Gastrocnemius medialis (tissue), 4 donors: ENCODE measurements at regions not wholly inside any gene's neighbourhood (a gene's known extent, or its start where the extent isn't known, plus 50 kb on each side); places are given as distances from the start of the nearest gene placed in this dataset.

Source experiments
- ATAC-seq, 2 donors: fragments of 150-250 bp; one replicate each; pipeline ENCODE4 v1.9.1; 2016
- DNase-seq, 2 donors: peaks; one replicate each; pipeline ENCODE4 v3.0.0-alpha.2; 2019
- H3K27ac ChIP-seq, 4 donors: fragments of 200-600 bp; sonication (generic); 1 replicate in 1 of 4; 2 replicates in 3 of 4; pipeline ENCODE4 v1.5.1; 2016 to 2018; ENCODE audit warnings: mild to moderate bottlenecking in 2 of 4, moderate library complexity in 1 of 4
- H3K27me3 ChIP-seq, 3 donors: fragments of 200-600 bp; sonication (generic) in 2 of 3; 1 replicate in 1 of 3; 2 replicates in 2 of 3; pipeline versions ENCODE4 v1.5.1 to v1.6.0; 2016 to 2019; ENCODE audit warnings: mild to moderate bottlenecking in 1 of 3, moderate library complexity in 1 of 3
- H3K36me3 ChIP-seq, 2 donors: fragments of 200-600 bp; sonication (generic) in 1 of 2; one replicate each; pipeline ENCODE4 v1.5.1; 2017 to 2018
- H3K4me1 ChIP-seq, 2 donors: fragments of 200-600 bp; sonication (generic) in 1 of 2; one replicate each; pipeline ENCODE4 v1.5.1; 2016 to 2017; ENCODE audit warnings: mild to moderate bottlenecking in 2 of 2
- H3K4me3 ChIP-seq, 4 donors: fragments of 200-600 bp; sonication (generic) in 3 of 4; 1 replicate in 1 of 4; 2 replicates in 3 of 4; pipeline ENCODE4 v1.5.1; 2016 to 2019; ENCODE audit warnings: mild to moderate bottlenecking in 2 of 4
- H3K9me3 ChIP-seq, 3 donors: fragments of 200-600 bp; sonication (generic) in 2 of 3; 1 replicate in 1 of 3; 2 replicates in 2 of 3; pipeline ENCODE4 v1.5.1; 2016 to 2019
- POLR2A ChIP-seq, 2 donors: fragments of 450-650 bp; IDR thresholded peaks; one replicate each; pipeline ENCODE4 v1.6.1; 2017; ENCODE audit warnings: antibody characterized with exemption in 2 of 2, mild to moderate bottlenecking in 2 of 2, moderate library complexity in 2 of 2
- in situ Hi-C, 4 donors: fragments of 200-750 bp; cut with MboI; loops; one replicate each; pipeline versions ENCODE4 v1.15.0 to v1.8.0; 2017; ENCODE audit warnings: low sequenced_read_pairs in 4 of 4
- intact Hi-C: fragments of 100-400 bp; cut with DNase I; formaldehyde crosslinking; loops from one replicate; pipeline ENCODE4 v1.15.1; 2023; ENCODE audit warnings: low total_unique reads
- TF ChIP-seq, protein P1 (sequence below), 5 experiments: fragments of 450-650 bp in 3 of 5; fragments of 200-600 bp in 2 of 5; sonication (generic) in 2 of 5; IDR thresholded peaks in 4 of 5; conservative IDR thresholded peaks in 1 of 5; 1 replicate in 4 of 5; 2 replicates in 1 of 5; pipeline ENCODE4 v1.5.1; 2016 to 2019; ENCODE audit warnings: antibody characterized with exemption in 5 of 5, mild to moderate bottlenecking in 3 of 5, moderate library complexity in 3 of 5

DNA sequence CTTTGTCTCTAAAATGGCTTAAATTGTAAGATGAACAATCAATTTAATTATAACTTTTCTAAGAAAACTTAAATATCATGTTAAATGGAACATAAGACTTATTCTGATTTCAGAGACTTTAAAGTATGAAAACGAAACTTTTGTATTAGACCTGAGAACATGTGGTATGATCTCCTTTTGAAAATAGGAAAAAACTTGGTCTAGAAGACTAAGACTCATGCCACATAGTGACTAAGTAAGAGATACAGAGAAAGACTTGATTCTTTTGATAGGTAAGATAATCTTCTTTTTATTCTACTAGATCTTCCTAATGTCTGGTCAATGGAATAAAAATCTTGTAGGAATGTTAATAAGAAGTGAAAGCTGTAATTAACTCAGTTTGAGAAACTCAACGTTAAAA, 326.3 kb upstream of the GRIA3 start:
- Histone ChIP-seq H3K27ac (no peak overlapping the region), H3K4me1 (no peaks in the 10 kb centered on the region), H3K27me3 (no peaks in the 10 kb centered on the region), H3K9me3 (no peaks in the 10 kb centered on the region), H3K36me3 (no peaks in the 10 kb centered on the region), H3K4me3 (no peak overlapping the region)
- intact Hi-C loops, result no loop called here
- no peak for ATAC-seq
- TF ChIP-seq, protein P1, sequence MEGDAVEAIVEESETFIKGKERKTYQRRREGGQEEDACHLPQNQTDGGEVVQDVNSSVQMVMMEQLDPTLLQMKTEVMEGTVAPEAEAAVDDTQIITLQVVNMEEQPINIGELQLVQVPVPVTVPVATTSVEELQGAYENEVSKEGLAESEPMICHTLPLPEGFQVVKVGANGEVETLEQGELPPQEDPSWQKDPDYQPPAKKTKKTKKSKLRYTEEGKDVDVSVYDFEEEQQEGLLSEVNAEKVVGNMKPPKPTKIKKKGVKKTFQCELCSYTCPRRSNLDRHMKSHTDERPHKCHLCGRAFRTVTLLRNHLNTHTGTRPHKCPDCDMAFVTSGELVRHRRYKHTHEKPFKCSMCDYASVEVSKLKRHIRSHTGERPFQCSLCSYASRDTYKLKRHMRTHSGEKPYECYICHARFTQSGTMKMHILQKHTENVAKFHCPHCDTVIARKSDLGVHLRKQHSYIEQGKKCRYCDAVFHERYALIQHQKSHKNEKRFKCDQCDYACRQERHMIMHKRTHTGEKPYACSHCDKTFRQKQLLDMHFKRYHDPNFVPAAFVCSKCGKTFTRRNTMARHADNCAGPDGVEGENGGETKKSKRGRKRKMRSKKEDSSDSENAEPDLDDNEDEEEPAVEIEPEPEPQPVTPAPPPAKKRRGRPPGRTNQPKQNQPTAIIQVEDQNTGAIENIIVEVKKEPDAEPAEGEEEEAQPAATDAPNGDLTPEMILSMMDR (IDR thresholded peaks at IDR 0.05 in 4 of 5, conservative IDR thresholded peaks at IDR 0.05 in 1 of 5), result no peak
- no peak for TF ChIP-seq POLR2A (IDR thresholded peaks at IDR 0.05)
- in situ Hi-C loops, result no loop called here
- no peak for DNase-seq

DNA sequence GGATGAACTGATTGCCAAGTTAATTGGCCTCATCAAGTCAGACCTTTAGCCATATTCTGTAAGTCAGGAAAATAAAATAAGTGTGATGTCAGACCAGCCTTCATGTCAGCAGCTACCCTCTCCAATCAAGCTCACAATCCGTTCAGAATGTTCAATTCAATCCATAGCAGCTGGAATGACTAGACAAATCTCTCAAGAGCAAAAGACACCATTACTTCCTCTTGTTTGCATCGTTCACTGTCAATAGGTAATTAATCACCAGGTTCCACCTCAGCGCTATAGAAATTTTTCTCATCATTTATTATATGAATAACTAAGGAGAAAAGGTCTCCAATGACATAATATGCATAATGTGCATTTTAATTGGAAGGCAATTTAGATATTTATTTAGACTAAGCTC, 321.0 kb upstream of the GRIA3 start:
- intact Hi-C loops (no loop called here), in situ Hi-C loops (no loop called here)
- TF ChIP-seq, protein P1 (IDR thresholded peaks at IDR 0.05 in 4 of 5, conservative IDR thresholded peaks at IDR 0.05 in 1 of 5), result no peak
- no peak for TF ChIP-seq POLR2A (IDR thresholded peaks at IDR 0.05)
- no peak overlapping the region for H3K4me3 ChIP-seq
- no peaks in the 10 kb centered on the region for H3K36me3 ChIP-seq
- no peak for ATAC-seq
- no peak overlapping the region for H3K27ac ChIP-seq
- H3K4me1 ChIP-seq, result no peaks in the 10 kb centered on the region
- no peaks in the 10 kb centered on the region for H3K27me3 ChIP-seq
- H3K9me3 ChIP-seq, result no peaks in the 10 kb centered on the region
- no peak for DNase-seq

DNA sequence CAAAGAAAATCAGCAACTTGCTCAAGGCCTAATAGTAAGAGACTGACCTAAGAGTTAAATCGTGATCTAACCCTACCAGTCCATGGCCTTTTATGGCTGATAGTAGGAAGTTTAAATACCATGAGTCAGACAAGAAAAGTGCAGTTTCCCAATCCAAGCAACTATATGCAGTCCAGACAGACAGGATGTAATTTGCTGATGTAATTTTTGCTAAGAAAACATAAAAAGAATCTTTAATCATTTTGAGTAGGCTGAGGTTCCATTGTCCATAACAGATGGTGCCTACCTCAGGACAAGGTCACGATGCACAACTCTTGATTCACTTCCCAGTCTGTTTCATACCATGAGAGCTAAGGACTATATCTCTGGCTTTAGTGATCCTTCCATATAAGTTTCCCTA, 317.5 kb upstream of the GRIA3 start:
- TF ChIP-seq, protein P1 (IDR thresholded peaks at IDR 0.05 in 4 of 5, conservative IDR thresholded peaks at IDR 0.05 in 1 of 5), result no peak
- no peak for TF ChIP-seq POLR2A (IDR thresholded peaks at IDR 0.05)
- H3K9me3 ChIP-seq, result no peaks in the 10 kb centered on the region
- in situ Hi-C loops, result no loop called here
- no peak overlapping the region for H3K27ac ChIP-seq
- ATAC-seq (no peak), DNase-seq (no peak)
- intact Hi-C loops, result no loop called here
- H3K36me3 ChIP-seq, result no peaks in the 10 kb centered on the region
- H3K27me3 ChIP-seq, result no peaks in the 10 kb centered on the region
- H3K4me1 ChIP-seq, result no peaks in the 10 kb centered on the region
- no peak overlapping the region for H3K4me3 ChIP-seq

DNA sequence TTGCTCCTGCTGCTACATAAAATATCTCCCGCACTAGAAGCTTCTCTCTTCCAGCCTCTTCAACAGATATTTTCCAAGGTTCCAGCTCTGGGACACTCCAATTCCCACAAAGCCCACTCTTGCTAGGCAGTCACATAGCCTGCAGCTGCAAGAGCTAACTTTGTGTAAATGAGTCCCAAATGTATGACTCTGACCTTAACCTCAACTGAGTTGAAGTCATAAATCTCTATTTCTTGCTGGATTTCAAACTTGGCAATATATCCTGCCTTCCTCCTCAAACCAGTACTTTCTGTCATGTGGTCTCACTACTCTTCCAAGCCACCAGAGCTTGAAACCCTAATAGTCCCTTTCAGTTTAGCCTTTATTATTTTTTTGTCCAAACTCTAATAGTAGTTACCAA, 315.4 kb upstream of the GRIA3 start:
- intact Hi-C loops (no loop called here), in situ Hi-C loops (no loop called here)
- Histone ChIP-seq H3K27ac (no peak overlapping the region), H3K27me3 (no peaks in the 10 kb centered on the region), H3K4me3 (no peak overlapping the region), H3K9me3 (no peaks in the 10 kb centered on the region), H3K4me1 (no peaks in the 10 kb centered on the region), H3K36me3 (no peaks in the 10 kb centered on the region)
- TF ChIP-seq, protein P1 (IDR thresholded peaks at IDR 0.05 in 4 of 5, conservative IDR thresholded peaks at IDR 0.05 in 1 of 5), result no peak
- no peak for TF ChIP-seq POLR2A (IDR thresholded peaks at IDR 0.05)
- ATAC-seq (no peak), DNase-seq (no peak)

DNA sequence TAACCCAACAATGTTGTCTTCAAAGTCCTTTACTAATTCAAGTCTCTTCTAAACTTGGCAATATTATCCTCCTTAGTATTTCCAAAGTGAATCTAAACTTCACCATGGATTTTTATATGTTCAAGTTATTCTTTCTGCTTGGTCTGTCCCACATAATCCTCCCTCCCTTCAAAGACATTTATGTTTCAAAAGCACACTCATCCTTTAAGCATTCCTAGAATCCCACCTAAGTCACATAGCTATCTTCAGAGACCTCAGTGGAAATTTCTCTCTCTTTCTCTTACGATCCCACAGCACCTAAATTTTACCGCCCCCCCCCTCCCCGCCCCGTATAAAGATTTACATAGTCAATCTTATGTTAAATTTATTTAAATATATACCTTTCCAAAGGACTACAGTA, 314.9 kb upstream of the GRIA3 start:
- H3K36me3 ChIP-seq, result no peaks in the 10 kb centered on the region
- in situ Hi-C loops, result no loop called here
- no peaks in the 10 kb centered on the region for H3K27me3 ChIP-seq
- DNase-seq, result no peak
- H3K4me3 ChIP-seq, result no peak overlapping the region
- TF ChIP-seq POLR2A (IDR thresholded peaks at IDR 0.05), result no peak
- TF ChIP-seq, protein P1 (IDR thresholded peaks at IDR 0.05 in 4 of 5, conservative IDR thresholded peaks at IDR 0.05 in 1 of 5), result no peak
- H3K4me1 ChIP-seq, result no peaks in the 10 kb centered on the region
- no peaks in the 10 kb centered on the region for H3K9me3 ChIP-seq
- ATAC-seq, result no peak
- H3K27ac ChIP-seq, result no peak overlapping the region
- intact Hi-C loops, result no loop called here
